Hindlimb muscle (tissue), 1 donor: ENCODE measurements at regions not wholly inside any gene's neighbourhood (a gene's known extent, or its start where the extent isn't known, plus 50 kb on each side); places are given as distances from the start of the nearest gene placed in this dataset.

ENCODE experiments used
- DNase-seq: peaks from one replicate; pipeline ENCODE4 v3.0.0-alpha.2; 2013

DNA sequence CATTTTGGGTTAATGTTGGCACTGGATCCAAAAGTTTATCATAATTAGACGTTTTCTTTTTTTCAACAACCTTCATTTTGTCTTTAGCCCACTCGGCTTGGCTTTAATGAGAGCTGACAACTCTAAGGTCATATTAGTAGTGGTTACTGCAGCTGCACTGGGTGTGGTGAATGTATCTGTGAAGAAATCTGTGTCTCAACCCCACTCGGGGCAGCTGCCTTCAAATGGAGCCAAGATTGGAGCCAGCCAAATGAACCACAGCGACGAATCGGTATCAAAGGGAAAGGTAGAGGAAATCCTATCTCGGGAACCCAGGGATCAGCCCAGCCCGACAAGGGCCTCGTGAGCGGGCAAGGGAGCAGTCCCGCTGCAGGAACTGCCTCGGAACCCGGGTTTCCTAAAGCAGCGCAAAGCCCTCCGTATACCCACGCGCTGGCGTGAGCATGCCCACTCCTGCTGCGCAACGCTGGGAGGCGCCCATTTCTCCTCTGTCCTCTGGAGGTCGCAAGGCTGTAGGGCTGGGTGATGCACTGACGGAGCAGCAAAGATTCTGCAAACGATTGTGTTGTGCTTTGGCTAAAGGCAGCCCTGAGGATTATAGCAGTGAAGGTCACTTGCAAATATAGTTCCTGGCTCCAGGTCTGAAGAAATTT is 98.7 kb upstream of the MBL2 start:
- no peak for DNase-seq

DNA sequence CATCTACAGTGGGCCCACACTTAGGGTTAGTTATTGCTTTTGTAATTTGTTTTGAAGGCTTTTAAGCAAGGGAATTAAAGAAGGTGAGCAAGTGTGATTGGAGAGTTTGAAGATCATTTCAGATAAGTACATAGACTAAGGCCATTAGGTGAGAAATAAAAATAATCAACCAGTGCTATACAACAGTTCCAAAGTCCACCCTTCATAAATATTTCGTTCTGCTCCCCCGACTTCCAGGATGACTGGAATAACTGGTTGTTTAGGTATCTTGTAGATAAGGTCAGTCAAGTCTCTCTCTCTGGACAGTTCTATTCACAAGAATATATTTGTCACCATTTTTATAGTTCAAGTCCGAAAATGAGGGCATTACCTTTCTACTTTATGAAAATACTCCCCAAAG is 98.0 kb upstream of the MBL2 start:
- no peak for DNase-seq

DNA sequence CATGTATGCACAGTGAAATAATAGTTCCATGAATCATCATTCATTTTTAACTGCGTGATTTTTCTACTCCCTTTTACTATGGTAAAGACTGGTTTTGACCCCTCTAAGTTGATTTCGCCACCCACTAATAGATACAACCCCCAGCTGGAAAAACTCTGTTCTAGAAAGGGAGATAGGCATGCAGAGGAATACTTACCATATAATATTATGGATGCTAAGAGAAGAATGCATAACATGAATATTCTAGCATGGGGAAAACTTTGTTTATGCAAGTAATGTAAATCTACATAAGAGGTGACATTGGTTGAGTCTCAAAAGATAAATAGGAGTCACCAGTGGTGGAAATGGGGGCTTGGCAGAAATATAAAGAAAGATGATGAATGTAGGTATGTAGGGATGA is 97.3 kb upstream of the MBL2 start:
- no peak for DNase-seq

DNA sequence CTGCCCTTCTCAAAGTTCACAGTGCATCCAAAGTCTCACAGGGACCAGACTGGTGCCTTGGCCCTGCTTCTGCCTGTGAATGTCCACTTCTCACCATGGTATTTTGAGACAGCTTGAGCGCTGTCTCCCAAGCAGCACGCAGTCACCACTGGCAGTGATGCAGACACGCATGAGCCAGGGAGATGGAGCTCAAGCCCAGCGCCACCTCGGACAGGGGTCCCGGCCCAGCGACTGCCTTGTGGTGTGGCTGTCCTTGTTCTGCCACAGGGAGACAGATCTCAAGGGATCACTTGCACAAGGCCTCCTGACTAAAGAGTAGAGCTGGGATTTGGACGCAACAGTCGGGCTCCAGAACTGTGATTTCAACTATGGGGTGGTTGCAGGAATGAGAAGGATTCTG is 92.6 kb upstream of the MBL2 start:
- no peak for DNase-seq

DNA sequence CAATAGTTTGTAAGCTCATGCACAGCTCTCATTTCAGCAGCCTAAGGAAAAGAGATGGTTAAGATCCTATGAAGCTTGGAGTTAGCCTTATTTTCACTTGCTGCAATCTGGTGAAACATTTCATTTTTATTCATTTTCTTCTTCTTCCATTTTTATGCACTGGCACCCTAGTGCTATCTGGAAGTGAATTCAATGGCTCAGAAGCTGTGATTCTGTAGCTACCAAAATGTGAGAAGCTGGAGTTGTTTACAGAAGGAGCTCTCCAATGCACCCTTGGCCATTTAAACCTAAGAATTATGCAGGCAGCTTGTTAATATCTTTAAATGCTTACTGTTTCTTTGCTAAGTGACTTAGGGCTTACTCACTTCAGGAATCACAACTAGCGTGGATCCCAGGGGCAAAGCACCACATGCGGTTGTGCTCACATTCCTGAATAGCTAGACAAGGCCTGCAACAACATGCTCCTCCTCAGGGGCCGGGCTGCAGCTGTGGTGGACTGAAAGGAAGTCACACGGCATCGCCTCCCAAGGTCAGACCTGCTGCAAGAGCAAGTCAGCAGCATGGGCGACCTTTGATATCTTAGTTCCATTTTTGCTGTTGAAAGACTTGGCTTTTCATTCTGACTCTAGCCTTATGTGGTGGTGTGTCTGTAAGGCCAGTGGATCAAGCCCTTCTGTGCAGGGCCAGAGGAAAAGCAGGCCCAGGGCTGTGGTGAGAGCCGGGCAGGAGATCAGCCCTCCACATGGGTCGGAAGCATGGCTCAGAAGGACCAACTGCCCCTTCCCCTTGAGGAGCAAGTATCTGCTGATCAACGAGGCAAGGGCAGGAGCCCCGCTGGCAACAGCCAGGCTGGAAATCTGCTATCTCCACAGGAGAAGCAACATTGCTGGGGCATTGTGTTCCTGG is 91.9 kb upstream of the MBL2 start:
- no peak for DNase-seq

DNA sequence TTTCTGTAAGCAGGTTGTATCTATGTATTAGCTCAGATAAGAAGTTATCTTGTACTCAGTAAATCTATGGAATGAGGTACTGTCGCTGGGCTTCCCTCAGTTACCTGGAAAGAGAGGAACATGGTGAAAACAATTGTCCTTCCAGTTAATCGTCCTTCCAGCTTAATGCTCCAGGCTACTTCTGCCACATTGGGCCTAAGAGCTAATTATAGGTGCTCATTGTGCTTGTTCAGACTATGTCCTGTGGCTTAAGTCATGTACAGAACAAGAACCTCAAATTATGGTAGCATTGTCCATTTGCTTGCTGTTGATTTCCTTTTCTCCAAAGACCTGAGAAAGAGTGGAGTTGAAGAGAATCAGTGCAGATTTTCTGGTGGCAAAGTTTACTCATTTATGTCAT is 86.1 kb upstream of the MBL2 start:
- no peak for DNase-seq

DNA sequence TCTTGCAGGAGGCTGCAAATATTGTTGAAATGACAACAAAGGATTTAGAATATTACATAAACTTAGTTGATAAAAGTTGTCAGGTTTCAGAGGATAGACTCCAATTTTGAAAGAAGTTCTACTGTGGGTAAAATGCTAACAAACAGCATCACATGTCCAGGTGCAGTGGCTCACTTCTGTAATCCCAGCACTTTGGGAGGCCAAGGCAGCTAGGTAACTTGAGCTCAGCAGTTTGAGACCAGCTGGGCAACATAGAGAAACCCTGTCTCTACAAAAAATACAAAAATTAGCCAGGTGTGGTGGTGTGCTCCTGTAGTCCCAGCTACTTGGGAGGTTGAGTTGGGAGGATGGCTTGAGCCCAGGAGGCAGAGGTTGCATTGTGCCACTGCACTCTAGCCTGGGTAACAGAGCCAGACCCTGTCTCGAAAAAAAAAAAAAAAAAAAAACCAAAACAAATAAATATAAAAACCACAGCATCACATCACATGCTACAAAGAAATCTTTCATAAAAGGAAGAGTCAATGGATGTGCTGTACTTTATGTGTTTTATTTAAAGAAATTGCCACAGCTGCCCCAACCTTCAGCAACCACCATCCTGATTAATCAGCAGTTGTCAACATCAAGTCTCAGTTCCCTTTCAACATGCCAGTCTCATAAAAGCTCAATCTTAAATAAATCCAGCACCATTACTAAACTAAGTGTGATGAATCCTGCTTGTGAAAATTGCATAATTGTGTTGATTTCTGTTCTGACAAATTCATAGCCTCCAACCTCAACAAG is 83.2 kb upstream of the MBL2 start:
- no peak for DNase-seq

DNA sequence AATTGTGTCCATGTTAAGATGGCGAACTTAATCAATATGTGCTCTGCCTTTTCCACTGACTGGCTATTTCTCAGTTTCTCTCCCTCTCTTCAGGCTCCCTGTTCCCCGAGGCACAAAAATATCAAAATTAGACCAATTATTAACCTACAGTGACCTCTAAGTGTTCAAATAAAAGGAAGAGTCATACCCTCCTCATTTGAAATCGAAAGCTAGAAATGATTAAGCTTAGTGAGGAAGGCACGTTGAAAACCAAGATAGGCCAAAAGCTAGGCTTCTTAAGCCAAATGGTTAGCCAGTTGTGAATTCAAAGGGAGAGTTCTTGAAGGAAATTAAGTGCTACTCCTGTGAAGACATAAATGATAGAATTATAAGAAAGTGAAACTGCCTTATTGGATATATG is 81.1 kb upstream of the MBL2 start:
- no peak for DNase-seq

DNA sequence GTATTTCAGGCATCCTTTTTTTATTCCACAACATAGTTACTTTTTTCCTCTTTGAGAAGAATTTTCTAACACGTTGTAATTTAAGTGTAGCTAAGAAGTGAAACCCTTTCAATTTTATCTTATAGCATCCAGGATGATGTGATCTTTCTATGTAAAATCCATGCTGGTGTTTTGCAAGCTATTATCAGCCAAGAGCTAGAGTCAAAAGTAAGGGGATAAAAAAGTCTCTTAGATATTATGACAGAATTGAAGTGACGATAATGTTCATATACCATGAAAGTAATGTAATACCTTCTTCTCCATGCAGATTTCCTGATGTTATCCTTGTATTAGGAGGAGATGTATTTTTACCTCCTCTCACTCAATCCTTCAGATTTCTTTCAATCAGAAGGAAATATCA is 64.2 kb upstream of the MBL2 start:
- no peak for DNase-seq
